Tibial nerve (tissue), 3 donors: ENCODE measurements at regions not wholly inside any gene's neighbourhood (a gene's known extent, or its start where the extent isn't known, plus 50 kb on each side); places are given as distances from the start of the nearest gene placed in this dataset.

Experiments
- CTCF ChIP-seq, 5 experiments: fragments of 200-600 bp in 3 of 5; fragments of 450-650 bp in 2 of 5; sonication (generic) in 3 of 5; IDR thresholded peaks; one replicate each; pipeline ENCODE4 v1.5.1; 2016 to 2019; ENCODE audit warnings: antibody characterized with exemption in 5 of 5, mild to moderate bottlenecking in 3 of 5, moderate library complexity in 2 of 5
- POLR2A ChIP-seq, 2 donors: fragments of 450-650 bp; IDR thresholded peaks; one replicate each; pipeline ENCODE4 v1.6.1; 2017; ENCODE audit warnings: antibody characterized with exemption in 2 of 2, mild to moderate bottlenecking in 2 of 2, moderate library complexity in 2 of 2

GRCh38 chr9:87229108-87229507 lies 268.6 kb upstream of the DAPK1 start:
- TF ChIP-seq CTCF (IDR thresholded peaks at IDR 0.05) (no peak), POLR2A (IDR thresholded peaks at IDR 0.05) (no peak)
